PC-9 (cell line): ENCODE measurements at regions not wholly inside any gene's neighbourhood (a gene's known extent, or its start where the extent isn't known, plus 50 kb on each side); places are given as distances from the start of the nearest gene placed in this dataset.

ENCODE experiments used
- EZH2 ChIP-seq: fragments of 200-600 bp; sonication (generic); IDR thresholded peaks from 2 replicates; pipeline ENCODE4 v1.8.0; 2017; ENCODE audit warnings: antibody characterized with exemption, low read depth
- TF ChIP-seq, protein P1 (sequence below): fragments of 200-600 bp; sonication (generic); conservative IDR thresholded peaks from 2 replicates; pipeline ENCODE4 v1.6.1; 2017; ENCODE audit warnings: mixed run types, antibody characterized with exemption, mild to moderate bottlenecking, moderate library complexity

DNA sequence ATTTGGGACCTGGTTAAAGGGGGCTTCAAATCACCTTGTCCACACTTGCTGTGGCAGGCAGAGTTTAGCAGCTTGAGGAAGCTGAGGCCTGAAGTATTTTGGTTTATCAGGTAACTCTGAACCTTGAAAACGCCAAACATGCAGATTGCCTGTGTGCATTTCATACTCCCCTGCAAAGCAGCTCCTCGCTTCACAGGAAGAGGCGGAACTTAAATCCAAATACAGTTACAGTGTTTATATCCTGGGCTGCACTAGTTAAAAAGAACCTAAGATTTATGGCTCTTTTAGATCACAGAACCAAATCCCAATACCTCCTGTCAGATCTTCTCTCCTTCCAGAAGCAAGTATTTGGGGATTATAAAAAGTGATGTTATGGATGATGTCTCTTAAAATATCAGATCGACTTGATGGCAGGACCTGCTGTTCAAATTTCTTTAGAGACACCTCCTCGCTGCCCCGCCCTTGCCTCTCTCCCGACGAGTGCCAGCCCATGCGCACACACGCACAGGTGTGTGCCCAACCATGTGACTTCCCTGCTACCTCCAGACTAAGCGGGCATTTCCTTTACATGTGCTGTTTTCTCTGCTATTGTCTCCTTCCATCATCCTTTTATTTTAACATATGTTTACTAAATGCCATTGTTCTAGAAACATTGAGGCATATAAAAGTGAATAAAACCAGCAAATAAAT, 224.6 kb upstream of the FOXQ1 start:
- TF ChIP-seq, protein P1, sequence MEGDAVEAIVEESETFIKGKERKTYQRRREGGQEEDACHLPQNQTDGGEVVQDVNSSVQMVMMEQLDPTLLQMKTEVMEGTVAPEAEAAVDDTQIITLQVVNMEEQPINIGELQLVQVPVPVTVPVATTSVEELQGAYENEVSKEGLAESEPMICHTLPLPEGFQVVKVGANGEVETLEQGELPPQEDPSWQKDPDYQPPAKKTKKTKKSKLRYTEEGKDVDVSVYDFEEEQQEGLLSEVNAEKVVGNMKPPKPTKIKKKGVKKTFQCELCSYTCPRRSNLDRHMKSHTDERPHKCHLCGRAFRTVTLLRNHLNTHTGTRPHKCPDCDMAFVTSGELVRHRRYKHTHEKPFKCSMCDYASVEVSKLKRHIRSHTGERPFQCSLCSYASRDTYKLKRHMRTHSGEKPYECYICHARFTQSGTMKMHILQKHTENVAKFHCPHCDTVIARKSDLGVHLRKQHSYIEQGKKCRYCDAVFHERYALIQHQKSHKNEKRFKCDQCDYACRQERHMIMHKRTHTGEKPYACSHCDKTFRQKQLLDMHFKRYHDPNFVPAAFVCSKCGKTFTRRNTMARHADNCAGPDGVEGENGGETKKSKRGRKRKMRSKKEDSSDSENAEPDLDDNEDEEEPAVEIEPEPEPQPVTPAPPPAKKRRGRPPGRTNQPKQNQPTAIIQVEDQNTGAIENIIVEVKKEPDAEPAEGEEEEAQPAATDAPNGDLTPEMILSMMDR: no peak
- no peak for TF ChIP-seq EZH2
